ENCODE measurements at regions not wholly inside any gene's neighbourhood (a gene's known extent, or its start where the extent isn't known, plus 50 kb on each side); places are given as distances from the start of the nearest gene placed in this dataset.

DNA sequence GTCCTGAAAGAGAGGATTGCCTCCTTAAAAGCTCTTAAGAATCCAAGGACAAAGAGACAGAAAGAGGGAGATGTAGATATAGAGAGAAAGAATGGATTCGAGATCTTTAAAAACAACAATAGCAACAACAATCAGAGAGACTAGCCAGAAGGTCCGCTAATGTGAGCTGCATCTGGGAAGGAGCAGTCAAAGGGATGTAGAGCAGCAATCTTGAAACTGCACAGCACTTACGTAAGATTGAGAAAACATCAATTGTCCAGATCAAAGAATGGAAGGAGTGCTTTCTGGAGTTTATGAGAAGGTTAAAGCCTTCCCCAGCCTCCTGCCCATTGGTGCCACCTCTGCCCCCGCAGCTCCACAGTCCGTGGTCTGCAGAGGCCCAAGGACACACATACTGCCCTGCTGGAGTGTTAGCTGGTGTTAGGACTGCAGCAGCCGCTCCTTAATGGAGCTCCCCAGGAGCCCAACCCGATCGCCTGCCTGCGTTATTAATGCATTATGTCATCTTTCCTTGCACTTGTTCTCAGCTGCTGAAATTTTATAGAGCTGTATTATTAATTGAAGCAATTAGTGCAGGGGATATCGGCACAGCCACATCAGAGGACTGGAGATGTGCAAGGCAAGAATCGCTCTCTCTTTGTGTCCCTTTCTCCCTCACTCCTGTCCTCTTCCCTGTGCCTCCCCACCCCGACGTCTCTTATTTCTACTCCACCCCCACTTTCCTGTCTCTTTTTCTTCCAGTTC is 73.0 kb upstream of the CALM2 start:
- TF ChIP-seq, protein P1, sequence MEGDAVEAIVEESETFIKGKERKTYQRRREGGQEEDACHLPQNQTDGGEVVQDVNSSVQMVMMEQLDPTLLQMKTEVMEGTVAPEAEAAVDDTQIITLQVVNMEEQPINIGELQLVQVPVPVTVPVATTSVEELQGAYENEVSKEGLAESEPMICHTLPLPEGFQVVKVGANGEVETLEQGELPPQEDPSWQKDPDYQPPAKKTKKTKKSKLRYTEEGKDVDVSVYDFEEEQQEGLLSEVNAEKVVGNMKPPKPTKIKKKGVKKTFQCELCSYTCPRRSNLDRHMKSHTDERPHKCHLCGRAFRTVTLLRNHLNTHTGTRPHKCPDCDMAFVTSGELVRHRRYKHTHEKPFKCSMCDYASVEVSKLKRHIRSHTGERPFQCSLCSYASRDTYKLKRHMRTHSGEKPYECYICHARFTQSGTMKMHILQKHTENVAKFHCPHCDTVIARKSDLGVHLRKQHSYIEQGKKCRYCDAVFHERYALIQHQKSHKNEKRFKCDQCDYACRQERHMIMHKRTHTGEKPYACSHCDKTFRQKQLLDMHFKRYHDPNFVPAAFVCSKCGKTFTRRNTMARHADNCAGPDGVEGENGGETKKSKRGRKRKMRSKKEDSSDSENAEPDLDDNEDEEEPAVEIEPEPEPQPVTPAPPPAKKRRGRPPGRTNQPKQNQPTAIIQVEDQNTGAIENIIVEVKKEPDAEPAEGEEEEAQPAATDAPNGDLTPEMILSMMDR (IDR thresholded peaks at IDR 0.05) = no peak
- no peak for TF ChIP-seq POLR2A (IDR thresholded peaks at IDR 0.05)
- DNase-seq = no peak
- H3K27ac ChIP-seq = no peak overlapping the region
- no peaks in the 10 kb centered on the region for H3K9me3 ChIP-seq
- H3K27me3 ChIP-seq = no peaks in the 10 kb centered on the region
- H3K4me3 ChIP-seq = no peak overlapping the region
- no peaks in the 10 kb centered on the region for H3K4me1 ChIP-seq
- intact Hi-C loops (cut with DNase I; ENCODE audit: low total_unique reads) = no loop called here
- H3K36me3 ChIP-seq = no peaks in the 10 kb centered on the region

DNA sequence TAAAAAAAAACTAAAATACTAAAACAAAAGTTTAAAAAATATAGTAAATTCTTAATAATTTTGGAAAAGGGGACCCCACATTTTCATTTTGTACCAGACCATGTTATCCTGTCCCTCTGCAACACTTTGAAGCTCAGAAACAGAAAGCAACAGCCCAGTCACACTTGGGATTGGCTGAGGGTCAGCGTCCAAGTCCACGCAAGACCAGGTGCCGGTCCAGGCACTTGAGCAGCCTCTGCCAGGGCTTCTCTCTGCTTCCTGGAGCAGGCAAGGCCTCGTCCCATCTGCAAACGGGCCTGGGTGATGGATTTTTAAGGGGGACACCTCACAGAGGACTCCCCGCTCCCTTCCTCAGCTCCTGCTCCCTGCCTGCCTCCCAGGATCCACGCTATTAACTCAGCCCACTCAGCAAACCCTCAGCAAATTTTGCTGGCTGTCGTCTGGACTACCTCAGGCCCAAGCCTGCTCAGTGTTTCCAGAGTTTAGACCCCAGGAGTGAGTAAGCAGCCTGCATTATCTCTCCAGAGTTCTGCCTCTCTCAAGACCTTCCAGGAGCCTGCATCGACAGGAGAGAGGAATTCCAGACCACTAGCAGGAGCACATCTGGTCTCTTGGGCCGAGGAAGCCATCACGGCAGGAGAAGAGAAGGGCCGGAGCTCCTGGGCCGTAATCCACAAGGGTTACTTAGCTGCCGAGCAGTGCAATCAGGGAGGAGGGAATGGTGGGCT is 67.4 kb upstream of the CALM2 start:
- intact Hi-C loops (cut with DNase I; ENCODE audit: low total_unique reads) = no loop called here
- H3K9me3 ChIP-seq = no peaks in the 10 kb centered on the region
- no peaks in the 10 kb centered on the region for H3K27me3 ChIP-seq
- no peaks in the 10 kb centered on the region for H3K4me1 ChIP-seq
- no peaks in the 10 kb centered on the region for H3K36me3 ChIP-seq
- peak overlapping the region; percentile 18 to 70 for H3K27ac ChIP-seq
- H3K4me3 ChIP-seq = no peak overlapping the region
- DNase-seq = peak; percentile 31 to 61
- no peak for TF ChIP-seq POLR2A (IDR thresholded peaks at IDR 0.05)
- TF ChIP-seq, protein P1 (IDR thresholded peaks at IDR 0.05) = no peak

DNA sequence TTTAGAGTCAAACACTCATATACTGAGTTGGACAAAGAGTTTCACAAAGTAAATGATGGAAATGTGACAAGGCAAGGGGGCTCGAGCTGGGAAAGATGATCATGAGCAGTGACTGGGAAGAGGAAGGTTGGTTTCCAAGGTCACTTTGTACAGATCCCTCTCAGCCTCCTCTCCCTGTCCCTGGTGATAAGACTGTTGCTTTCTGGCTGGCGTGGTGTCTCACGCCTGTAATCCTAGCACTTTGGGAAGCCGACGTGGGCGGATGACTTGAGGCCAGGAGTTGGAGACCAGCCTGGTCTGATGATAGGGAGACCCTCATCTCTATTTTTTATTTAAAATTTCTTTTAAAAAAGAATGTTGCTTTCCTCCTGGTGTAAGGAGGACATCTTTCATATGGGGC is 65.4 kb upstream of the CALM2 start:
- intact Hi-C loops (cut with DNase I; ENCODE audit: low total_unique reads) = no loop called here
- TF ChIP-seq, protein P1 (IDR thresholded peaks at IDR 0.05) = no peak
- no peak for TF ChIP-seq POLR2A (IDR thresholded peaks at IDR 0.05)
- Histone ChIP-seq H3K4me3 (no peak overlapping the region), H3K27me3 (no peaks in the 10 kb centered on the region), H3K4me1 (peaks cover 0 to 10% of the 10 kb centered on the region in 2 donors), H3K36me3 (no peaks in the 10 kb centered on the region), H3K9me3 (no peaks in the 10 kb centered on the region), H3K27ac (no peak overlapping the region)
- no peak for DNase-seq

DNA sequence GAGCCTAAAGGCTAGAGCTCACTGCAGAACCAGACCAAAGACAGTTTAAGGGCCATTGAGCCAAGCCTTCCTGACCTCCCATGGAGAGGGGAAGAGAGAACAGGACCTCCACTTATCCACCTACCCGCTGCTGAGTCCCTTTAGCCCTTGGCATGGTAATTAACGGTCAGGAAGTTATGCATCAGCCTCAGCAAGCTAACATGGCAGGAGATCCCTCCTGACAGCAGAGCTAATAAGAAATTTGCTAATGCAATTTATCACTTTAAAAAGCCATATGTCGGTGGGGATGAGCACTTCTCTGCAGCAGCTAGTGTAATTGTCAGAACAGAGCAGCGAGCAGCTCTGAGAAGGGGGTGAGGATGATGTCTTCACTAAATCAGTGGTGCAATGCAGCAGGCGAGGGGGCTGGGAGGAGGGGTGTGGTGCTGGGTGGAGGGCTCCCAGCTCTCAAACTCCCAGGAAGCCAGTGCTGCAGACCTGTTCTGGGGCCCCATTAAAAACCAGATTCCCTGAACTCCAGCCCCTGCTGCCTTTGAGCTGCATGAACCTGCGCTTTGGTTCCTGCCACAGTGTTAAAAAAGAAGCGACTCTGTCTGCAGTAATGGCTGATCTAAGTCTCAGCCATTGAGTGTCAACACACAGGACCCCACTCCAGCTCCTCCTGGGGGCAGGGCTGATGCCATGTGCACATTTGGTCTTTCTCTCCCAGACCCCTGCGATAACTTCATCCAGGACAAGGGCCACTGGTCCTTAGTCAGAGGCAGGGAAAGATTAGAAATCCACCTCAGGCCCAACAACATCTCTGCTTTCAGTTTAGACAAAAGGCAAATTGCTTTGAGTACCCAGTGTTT is 63.0 kb upstream of the CALM2 start:
- Histone ChIP-seq H3K27me3 (no peaks in the 10 kb centered on the region), H3K27ac (no peak overlapping the region), H3K4me3 (no peak overlapping the region), H3K36me3 (no peaks in the 10 kb centered on the region), H3K9me3 (no peaks in the 10 kb centered on the region), H3K4me1 (peaks cover 0 to 10% of the 10 kb centered on the region in 2 donors)
- TF ChIP-seq POLR2A (IDR thresholded peaks at IDR 0.05) = no peak
- TF ChIP-seq, protein P1 (IDR thresholded peaks at IDR 0.05) = no peak
- intact Hi-C loops (cut with DNase I; ENCODE audit: low total_unique reads) = no loop called here
- no peak for DNase-seq
